GM23248 (cell line): ENCODE measurements at regions not wholly inside any gene's neighbourhood (a gene's known extent, or its start where the extent isn't known, plus 50 kb on each side); places are given as distances from the start of the nearest gene placed in this dataset.

Experiments used
- EZH2 ChIP-seq: fragments of 200-600 bp; sonication (generic); IDR thresholded peaks from 2 replicates; pipeline ENCODE4 v1.6.1; 2018; ENCODE audit warnings: antibody characterized with exemption, mild to moderate bottlenecking; ENCODE audit not compliant: insufficient read depth, poor library complexity, severe bottlenecking
- EZH2phosphoT487 ChIP-seq: fragments of 200-600 bp; sonication (generic); IDR thresholded peaks from 2 replicates; pipeline ENCODE4 v1.6.1; 2018; ENCODE audit warnings: antibody characterized with exemption, moderate library complexity, mild to moderate bottlenecking, low read depth; ENCODE audit not compliant: insufficient read depth

DNA sequence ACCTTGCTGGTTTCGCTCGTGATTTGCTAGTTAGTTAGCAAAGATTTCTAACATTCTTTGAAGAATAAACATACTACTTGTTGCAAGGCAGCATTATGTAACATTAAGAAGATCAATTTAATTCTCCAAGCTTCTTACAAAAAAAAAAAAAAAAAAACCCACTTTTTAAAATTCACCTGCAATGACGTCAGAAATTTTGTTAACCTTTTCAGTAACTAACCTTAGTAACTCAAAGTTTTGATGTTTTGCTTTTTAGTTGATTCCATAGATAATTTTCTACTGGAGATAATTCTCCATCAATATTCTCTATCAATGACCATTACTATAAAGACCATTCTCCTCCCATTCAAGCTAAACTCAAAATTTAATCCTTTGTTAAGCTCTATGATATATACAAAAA lies 491.8 kb upstream of the TBL1XR1 start:
- TF ChIP-seq EZH2 = no peak
- no peak for TF ChIP-seq EZH2phosphoT487
